OCI-LY1 (cell line): ENCODE measurements at regions not wholly inside any gene's neighbourhood (a gene's known extent, or its start where the extent isn't known, plus 50 kb on each side); places are given as distances from the start of the nearest gene placed in this dataset.
A peak's percentile ranks its signal among the peaks of the same experiment; 100 is the strongest.

ENCODE experiments used
- H2AFZ ChIP-seq: fragments of 200-600 bp; sonication (generic), shearing (Covaris generic); 2 replicates; pipeline ENCODE4 v1.6.0; 2014; ENCODE audit warnings: antibody characterized with exemption, mild to moderate bottlenecking, low read length
- H3F3A ChIP-seq: fragments of 200-600 bp; sonication (generic), shearing (Covaris generic); 2 replicates; pipeline ENCODE4 v1.6.0; 2014; ENCODE audit warnings: mild to moderate bottlenecking, antibody characterized with exemption, low read length, moderate library complexity; ENCODE audit not compliant: insufficient read depth
- H3K27ac ChIP-seq: fragments of 200-600 bp; sonication (generic); 2 replicates; pipeline ENCODE4 v1.5.1; 2014; ENCODE audit warnings: low read length, mixed run types, mild to moderate bottlenecking, low read depth; ENCODE audit not compliant: poor library complexity, severe bottlenecking
- H3K27me3 ChIP-seq: fragments of 200-600 bp; sonication (generic); 2 replicates; pipeline ENCODE4 v1.6.0; 2014; ENCODE audit warnings: antibody characterized with exemption, mild to moderate bottlenecking, low read length, moderate library complexity; ENCODE audit not compliant: insufficient read depth
- H3K36me3 ChIP-seq: fragments of 200-600 bp; sonication (generic); 2 replicates; pipeline ENCODE4 v1.6.1; 2014; ENCODE audit warnings: mild to moderate bottlenecking, antibody characterized with exemption, low read length, moderate library complexity, mixed read lengths; ENCODE audit not compliant: insufficient read depth
- H3K4me1 ChIP-seq: fragments of 200-600 bp; sonication (generic); 2 replicates; pipeline ENCODE4 v1.5.1; 2014; ENCODE audit warnings: mild to moderate bottlenecking, low read length, moderate library complexity; ENCODE audit not compliant: insufficient read depth, severe bottlenecking
- H3K4me2 ChIP-seq: fragments of 200-600 bp; sonication (generic), shearing (Covaris generic); 2 replicates; pipeline ENCODE4 v1.6.1; 2014; ENCODE audit warnings: low read length
- H3K4me3 ChIP-seq: fragments of 200-600 bp; sonication (generic); 2 replicates; pipeline ENCODE4 v1.5.1; 2014; ENCODE audit warnings: low read length, low read depth, mild to moderate bottlenecking, mixed read lengths; ENCODE audit not compliant: poor library complexity, severe bottlenecking
- H3K79me2 ChIP-seq: fragments of 200-600 bp; shearing (Covaris generic); 2 replicates; pipeline ENCODE4 v1.6.1; 2016; ENCODE audit warnings: mixed run types, low read length, mixed read lengths; ENCODE audit not compliant: insufficient read depth
- H3K9ac ChIP-seq: fragments of 200-600 bp; sonication (generic), shearing (Covaris generic); 2 replicates; pipeline ENCODE4 v1.6.1; 2014; ENCODE audit warnings: mild to moderate bottlenecking, low read length, mixed read lengths
- H3K9me2 ChIP-seq: fragments of 200-600 bp; sonication (generic), shearing (Covaris generic); 2 replicates; pipeline ENCODE4 v1.6.1; 2014; ENCODE audit warnings: low read depth, mild to moderate bottlenecking, low read length, mixed read lengths
- H3K9me3 ChIP-seq: fragments of 200-600 bp; shearing (Covaris generic); 2 replicates; pipeline ENCODE4 v1.6.1; 2014; ENCODE audit warnings: low read length, mixed read lengths
- H4K20me1 ChIP-seq: fragments of 200-600 bp; sonication (generic), shearing (Covaris generic); 2 replicates; pipeline ENCODE4 v1.6.0; 2016; ENCODE audit warnings: mild to moderate bottlenecking, low read length; ENCODE audit not compliant: insufficient read depth
- CTCF ChIP-seq: fragments of 200-600 bp; sonication (generic), shearing (Covaris generic); IDR thresholded peaks from 2 replicates; pipeline ENCODE4 v1.5.1; 2017; ENCODE audit warnings: mild to moderate bottlenecking, antibody characterized with exemption, low read length, moderate library complexity, mixed read lengths
- EZH2 ChIP-seq: fragments of 200-600 bp; sonication (generic), shearing (Covaris generic); IDR thresholded peaks from 2 replicates; pipeline ENCODE4 v1.8.0; 2017; ENCODE audit warnings: borderline replicate concordance, mixed run types, mild to moderate bottlenecking, antibody characterized with exemption, low read length, moderate library complexity, mixed read lengths

GRCh38 chr4:187236209-187236890 lies 512.7 kb upstream of the FAT1 start:
- no peaks in the 10 kb centered on the region for H3K36me3 ChIP-seq
- H3K27ac ChIP-seq, result peak overlapping the region; percentile 9
- peak overlapping the region; percentile 3; the same call in 1 of the 2 replicates for H3K4me2 ChIP-seq
- no peaks in the 10 kb centered on the region for H3F3A ChIP-seq
- H3K9me3 ChIP-seq, result no peaks in the 10 kb centered on the region
- no peaks in the 10 kb centered on the region for H3K9me2 ChIP-seq
- peaks cover 14% of the 10 kb centered on the region for H3K4me1 ChIP-seq
- TF ChIP-seq CTCF (no peak), EZH2 (no peak)
- peak overlapping the region; percentile 52; the same call in 1 of the 2 replicates for H2AFZ ChIP-seq
- H3K9ac ChIP-seq, result no peak overlapping the region
- H3K79me2 ChIP-seq, result no peaks in the 10 kb centered on the region
- no peaks in the 10 kb centered on the region for H3K27me3 ChIP-seq
- no peak overlapping the region for H3K4me3 ChIP-seq
- no peaks in the 10 kb centered on the region for H4K20me1 ChIP-seq

- Histone ChIP-seq H3K9me2 (no peaks in the 10 kb centered on the region), H4K20me1 (no peaks in the 10 kb centered on the region), H3K4me1 (peaks cover 14% of the 10 kb centered on the region), H3K27ac (no peak overlapping the region), H3K9ac (no peak overlapping the region), H3K36me3 (no peaks in the 10 kb centered on the region), H3K79me2 (no peaks in the 10 kb centered on the region), H3K9me3 (peaks cover 4% of the 10 kb centered on the region), H3K4me3 (no peak overlapping the region), H3F3A (no peaks in the 10 kb centered on the region), H3K27me3 (no peaks in the 10 kb centered on the region), H2AFZ (no peak overlapping the region), H3K4me2 (no peak overlapping the region)
- TF ChIP-seq EZH2 (no peak), CTCF (no peak)
Observed at GRCh38 chr4:187238646-187239045, 515.0 kb upstream of the FAT1 start.

GRCh38 chr4:187251896-187252295 lies 528.2 kb upstream of the FAT1 start:
- Histone ChIP-seq H3K9ac (no peak overlapping the region), H3K9me2 (no peaks in the 10 kb centered on the region), H3K4me1 (peaks cover 32% of the 10 kb centered on the region), H2AFZ (no peak overlapping the region), H3K36me3 (no peaks in the 10 kb centered on the region), H4K20me1 (no peaks in the 10 kb centered on the region), H3K9me3 (no peaks in the 10 kb centered on the region), H3K4me3 (no peak overlapping the region), H3K27me3 (no peaks in the 10 kb centered on the region), H3F3A (no peaks in the 10 kb centered on the region), H3K79me2 (no peaks in the 10 kb centered on the region), H3K27ac (no peak overlapping the region), H3K4me2 (no peak overlapping the region)
- no peak for TF ChIP-seq CTCF
- TF ChIP-seq EZH2, result no peak
